M059J (cell line): ENCODE measurements at regions not wholly inside any gene's neighbourhood (a gene's known extent, or its start where the extent isn't known, plus 50 kb on each side); places are given as distances from the start of the nearest gene placed in this dataset.
A peak's percentile ranks its signal among the peaks of the same experiment; 100 is the strongest.

Source experiments
- DNase-seq: peaks from one replicate; pipeline ENCODE4 v3.0.0-alpha.2; 2012; ENCODE audit warnings: low read depth

DNA sequence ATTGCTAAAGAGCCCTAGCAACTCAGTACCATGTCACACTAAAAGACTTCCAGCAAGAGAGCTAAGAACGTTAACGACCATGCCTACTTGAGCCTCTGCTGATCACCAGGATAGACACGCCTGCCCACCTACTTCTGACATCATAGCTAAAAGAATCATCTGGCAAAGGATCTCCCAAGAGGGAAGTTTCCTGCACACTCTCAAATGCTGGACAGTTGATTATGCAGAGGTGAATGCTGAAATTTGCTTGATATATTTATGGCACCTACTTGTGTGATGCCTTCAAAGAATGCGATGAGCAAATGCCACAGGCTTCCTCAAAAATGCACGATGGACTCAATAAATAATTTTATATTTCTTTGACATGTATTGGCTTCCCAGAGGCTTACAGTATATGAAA is 113.6 kb downstream of the GALC start:
- no peak for DNase-seq

DNA sequence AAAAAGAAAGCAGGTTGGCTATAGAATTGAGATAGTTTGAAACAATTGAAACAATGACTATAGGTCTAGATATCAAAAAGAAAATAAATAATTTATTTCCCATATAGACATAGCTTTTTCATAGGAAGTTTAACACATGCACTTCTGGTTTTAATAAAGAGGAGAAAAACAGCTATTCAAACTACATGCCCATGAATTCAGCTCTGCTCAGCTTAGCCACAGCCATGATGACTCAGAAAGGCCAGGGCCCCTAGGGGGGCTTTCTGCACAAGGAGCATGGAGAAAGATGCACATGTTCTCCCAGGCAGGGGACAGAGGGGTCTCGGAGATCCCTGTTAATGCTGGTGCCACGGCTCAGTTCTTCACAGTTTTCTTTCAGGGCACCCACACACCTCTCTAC is 114.0 kb downstream of the GALC start:
- DNase-seq: no peak

DNA sequence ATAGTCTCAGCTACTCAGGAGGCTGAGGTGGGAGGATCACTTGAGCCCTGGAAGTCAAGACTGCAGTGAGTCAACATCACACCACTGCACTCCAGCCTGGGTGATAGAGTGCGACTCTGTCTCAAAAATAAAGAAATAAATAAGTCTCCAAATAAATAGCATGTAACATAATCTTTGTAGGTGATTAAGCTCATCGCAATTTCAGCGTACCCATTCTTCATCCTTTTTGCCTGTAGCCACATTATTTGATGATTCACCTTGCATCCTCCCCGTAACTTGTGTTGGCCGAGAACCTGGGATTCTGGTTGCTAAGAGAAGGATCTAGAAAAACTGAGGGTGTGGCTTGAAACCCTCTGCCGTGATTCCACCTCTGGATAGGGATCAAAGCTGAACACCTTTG is 115.1 kb downstream of the GALC start:
- peak; percentile 52 for DNase-seq

DNA sequence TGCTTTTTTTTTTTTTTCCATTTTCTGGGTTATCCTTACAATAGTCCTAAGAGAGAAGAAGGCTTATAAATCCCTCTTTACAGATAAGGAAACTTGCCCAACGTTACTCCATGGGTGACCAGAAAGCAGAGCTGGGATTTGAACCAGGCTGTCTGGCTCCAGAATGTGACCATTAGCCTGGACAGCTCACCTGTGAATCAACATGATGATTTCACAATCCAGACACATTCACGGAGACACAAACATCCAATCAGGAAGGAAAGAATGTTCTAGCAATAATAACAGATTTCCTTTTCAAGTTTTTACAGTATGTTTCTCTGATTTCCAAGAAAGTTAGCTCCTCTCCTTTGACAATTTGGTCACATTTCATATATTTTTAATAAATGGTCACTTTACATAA is 118.3 kb downstream of the GALC start:
- no peak for DNase-seq

DNA sequence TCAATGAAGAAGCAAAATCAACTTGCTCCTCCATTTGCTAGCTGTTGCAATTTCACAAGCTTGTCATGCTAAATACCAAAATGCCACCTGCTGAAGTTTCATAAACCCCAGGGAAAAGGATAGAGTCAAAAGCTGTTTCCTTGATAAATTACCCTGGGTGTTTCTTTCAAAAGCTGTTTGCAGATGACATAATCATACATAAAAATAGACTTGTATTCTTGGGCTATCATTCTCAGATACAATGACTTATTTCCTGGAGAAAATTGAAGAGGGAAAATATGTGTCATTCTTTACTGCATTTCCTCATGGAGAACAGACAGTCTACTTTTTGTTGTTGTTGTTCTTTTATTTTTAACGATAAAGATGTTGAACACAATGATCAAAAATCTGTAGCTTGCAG is 119.2 kb downstream of the GALC start:
- DNase-seq: no peak

DNA sequence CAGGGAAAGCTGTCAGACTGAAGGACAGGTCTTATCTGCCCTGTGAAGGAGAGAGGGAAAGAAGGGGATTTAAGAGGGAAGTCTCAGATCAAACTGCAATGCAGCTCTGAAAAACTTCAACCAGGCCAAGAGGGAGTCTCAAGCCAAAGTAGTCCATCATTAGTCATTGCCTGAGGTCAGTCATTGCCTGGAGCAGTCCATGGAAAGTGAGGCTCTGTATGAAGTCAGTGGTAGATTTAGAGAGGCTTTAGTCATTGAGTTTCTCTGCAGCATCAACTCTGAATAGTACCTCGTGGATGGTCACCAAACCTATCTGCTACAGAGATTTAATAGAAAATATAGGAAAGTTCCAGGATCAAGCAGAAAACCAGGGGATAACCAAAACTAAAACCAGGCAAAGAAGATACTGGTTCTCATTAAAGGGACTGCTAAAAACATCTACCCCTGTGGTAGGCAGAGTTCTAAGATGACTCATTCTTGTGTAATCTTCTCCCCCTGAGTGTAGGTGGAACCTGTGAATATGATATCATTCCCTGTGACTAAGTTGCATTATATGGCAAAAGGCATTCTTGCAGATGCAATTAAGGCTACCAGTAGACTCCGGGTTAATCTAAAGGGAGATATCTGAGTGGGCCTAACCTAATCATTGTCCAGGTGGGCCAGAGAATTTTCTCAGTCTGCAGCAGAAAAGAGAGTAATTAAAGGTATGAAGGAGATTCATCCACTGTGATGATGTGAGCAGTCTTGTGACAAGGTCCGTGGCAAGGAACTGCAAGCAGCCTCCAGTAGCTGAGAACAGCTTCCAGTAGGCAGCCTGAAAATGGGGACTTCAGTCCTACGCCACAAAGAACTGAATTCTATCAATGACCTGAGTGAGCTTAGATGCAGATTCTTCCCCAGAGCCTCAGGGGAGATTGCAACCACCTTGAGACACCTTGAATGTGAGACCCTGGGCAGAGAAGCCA is 123.1 kb downstream of the GALC start:
- peak; percentile 48 for DNase-seq

DNA sequence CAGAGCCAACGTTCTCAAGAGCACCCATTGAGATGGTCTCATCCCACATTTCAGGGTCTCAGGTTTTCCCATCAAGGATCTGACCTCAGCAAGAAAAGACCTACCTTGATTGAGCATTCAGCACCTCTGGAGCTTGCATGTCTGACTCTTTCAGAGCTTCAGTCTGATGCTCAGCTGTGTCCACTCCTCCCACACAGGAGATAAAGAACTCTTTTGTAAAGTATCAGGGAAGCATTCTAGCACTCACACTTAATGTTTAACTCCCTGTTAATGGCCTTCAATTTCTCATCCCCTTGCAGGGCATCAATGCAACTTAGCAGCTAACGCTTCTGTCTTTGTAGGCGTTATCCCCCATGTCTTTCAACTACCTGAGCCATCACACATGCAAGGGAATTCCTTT is 124.1 kb downstream of the GALC start:
- no peak for DNase-seq

DNA sequence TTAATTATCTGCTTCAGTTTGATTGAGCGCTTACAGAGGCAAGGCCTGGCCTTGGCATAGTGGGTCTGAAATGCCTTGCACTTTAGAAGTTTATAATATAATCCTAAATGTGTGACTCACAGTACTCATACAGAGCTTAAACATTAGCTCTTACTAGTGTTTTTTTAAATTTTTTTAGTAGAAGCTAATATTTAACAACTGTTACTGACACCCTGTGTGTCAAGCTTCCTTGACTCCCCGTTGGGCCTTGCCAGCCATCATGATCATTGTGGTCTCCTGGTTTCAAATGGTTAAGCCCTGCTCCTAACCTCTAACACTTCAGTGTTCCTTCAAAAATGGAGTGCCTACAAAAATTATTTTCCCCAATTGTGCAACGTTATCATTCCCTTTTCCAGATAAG is 126.9 kb downstream of the GALC start:
- no peak for DNase-seq

DNA sequence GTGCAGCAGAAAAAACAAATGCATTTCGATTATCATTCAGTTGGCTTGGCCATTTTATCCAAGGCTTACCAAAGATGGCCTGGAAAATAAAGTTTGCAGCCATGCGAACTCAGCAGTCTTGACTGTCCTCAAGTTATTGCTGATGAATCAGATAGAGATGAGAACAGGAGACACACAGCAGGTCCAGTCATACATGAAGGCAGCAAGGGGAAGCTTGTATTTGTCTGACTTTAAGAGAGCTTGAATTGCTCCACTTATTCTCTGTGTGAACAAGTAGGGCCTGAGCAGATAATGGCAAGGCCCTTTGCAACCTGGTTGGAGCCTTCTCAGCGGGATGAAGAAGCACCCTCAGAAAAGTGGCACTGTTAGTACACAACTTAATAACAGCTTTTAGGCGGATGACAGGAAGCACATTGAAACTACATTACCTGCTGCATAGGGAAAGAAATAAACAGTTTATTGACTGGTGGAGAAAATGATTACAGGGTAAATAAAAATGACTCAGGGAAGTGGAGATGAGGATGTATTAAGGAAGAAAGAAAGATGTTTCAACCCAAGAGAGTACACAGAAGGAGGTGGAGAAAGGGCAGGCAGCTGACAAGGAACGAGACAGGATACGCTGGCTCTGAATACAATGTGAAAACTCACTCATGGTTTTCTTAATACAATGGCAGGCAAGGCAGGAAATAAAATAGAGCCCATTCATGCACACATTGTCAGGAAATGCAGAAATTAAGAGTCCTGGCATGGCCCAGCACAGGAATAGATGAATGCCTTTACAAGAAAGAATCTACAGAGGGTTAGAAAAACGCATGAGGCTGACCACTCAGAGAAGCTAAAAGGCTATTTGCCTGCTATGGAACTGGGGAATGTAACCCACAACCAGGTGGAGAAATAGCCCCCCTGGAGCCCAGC is 128.4 kb downstream of the GALC start:
- no peak for DNase-seq

DNA sequence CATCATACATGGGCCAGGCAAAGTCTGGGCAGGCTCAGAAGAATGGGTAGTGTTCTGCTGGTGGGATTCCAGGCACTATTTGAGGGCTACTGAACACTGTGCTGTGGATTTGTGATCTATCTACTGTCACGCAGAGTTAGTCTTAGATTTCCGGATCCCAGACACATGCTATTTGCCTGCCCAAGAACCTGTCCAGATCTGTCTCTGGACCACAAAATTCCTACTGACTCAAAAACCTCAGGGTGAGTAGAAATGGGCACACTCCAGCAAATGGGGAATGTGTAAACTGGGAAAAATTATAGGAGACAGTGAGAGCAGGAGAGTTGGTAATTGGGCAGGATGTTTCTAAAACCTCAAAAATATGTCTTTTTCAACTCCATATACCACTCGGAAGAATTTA is 129.9 kb downstream of the GALC start:
- no peak for DNase-seq

DNA sequence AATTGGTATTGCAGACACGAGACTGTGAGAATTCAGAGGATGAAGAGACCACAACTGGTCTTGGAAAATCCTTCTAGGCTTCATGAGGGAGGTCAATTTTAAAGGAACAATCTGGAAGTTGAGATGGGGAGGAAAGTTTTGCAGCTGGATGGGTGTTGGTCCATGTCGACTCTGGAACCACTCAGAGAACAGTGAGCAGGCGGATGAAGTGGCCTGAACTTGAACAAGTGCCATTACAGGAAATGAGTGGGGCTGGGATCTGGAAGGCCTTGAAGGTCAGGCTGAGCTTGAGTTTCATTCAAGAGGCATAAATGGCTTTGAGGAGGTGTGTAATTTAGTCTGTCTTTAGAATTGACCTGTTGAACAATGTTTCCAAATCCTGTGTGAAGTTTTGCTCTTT is 140.9 kb downstream of the GALC start:
- no peak for DNase-seq

DNA sequence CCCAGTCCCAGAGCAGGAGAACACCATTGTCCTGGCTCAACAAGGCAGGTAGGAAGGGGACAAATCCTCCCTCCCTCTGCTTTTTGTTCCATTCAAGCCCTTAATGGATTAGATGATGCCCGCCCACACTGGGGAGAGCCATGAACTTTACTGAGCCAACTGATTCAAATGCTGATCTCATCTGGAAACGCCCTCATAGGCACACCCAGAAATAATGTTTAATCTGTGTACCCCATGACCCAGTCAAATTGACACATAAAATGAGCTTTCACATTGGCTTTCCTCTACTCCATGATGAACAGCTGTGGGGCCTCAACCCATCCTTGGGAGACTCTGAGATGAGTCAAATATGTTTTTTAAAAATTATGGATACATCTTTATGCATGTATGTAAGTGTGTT is 141.8 kb downstream of the GALC start:
- no peak for DNase-seq

DNA sequence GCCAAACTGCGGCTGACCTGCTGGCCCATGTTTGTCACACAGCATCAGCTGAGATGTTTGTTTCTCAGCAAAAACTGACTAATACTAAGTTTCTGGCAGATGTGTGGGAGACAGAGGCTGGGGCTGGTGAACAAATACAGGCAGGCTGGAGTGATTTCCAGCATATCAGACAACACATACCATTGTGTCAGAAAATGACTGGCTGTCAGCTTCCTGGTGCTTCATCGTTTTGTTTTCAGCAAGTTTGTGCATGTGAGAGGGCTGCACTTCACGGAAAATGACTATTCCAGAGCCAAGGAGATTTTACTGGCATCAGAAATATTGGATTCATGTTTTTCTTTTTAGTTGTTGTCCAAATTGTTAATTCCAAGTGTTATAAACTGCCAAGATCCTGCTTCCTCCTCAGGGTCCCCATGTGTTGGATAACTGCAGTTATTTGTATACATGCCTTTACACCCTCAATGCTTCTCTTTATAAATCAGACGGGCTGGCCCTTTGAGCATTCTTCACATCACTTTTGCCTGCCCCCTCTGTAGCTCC is 145.7 kb downstream of the GALC start:
- DNase-seq: no peak

DNA sequence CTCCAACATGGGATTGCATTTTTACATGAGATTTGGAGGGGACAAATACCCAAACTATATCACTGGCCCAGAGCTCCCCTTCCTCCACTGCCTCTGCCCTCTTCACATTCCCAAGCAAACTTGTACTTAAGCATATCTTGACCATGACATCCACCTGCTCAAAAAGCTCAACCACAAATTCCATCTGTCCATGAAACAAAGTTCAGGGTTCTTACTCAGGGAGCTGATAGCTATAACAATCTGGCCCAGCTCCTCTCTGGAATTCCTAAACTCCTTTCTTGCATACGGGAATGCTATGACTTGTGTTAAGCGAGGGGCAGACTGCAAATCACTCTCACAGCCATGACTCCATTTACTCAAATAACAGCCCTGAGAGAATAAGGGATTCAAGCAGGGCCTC is 152.1 kb downstream of the GALC start:
- no peak for DNase-seq

DNA sequence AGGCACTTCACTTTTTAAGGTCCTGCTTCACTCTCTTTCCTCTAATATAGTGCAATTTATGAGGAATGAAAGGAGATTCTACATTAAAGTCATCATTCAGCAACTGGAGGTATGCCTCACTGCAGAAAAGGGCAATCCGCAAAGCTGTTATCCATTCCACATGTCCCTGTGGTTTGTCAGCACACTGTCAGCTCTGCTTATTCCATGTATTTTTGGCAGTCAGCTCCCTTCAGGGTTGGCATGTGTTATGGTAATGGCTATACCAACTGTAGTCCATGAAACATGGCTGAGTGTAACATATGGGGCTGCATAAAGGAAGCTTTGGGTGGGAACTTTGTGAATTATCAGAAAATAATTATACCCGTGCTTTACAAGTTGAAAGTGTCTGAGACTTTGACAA is 154.1 kb downstream of the GALC start:
- DNase-seq: no peak

DNA sequence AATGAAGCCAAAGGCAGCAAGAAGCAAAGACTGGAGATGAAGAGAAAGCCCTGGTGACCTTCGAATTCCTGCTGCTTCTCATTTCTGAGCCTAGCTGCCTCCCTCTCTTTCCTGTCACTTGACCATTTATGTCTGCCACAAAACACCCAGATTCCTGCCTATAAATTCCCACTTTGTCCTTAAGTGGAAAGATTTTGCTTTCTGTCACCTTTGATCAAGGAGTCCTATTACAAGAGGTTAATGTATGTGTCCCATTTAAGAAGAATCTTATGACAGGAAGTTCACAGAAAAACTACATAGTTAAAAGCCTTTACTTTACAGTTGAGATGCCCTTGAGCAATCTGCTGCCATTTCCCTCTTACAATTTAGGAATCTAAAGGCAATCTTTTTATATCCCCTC is 155.7 kb downstream of the GALC start:
- no peak for DNase-seq

DNA sequence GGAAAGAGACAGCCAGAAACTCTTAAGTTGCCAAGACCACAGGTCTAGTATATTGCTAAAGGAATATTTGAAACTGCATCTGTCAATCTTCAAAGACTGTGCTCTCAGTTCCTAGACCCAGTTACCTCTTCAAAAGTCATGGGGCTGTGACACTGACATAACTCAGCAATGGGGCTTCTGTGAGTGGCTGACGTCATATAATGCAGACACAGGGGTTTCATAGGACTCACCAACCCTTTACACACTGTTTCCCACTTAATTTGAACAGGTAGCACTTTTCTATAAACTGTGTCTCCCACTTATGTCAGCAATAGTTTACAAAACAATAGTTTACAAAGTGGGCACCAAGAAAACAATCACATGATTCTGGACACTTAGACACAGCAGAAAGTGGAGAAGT is 158.4 kb downstream of the GALC start:
- no peak for DNase-seq

DNA sequence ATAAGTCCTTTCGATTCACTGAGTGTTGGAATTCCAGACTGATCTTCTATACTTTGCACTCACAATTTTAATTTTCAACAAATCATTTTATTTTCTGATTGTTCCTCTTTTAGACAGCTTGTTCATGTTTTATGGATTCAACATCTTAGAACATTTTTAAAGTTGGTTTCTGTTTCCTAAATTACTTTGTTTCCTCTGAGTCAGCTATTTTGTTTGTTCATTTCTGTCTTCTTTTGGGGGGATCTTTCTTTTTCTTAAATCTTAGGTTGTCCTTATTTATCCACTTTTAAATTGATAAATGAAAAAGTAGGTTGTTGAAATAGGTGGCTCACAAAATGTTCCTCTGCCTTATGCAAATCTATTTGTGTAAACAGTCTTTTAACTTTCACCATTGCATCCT is 160.0 kb downstream of the GALC start:
- no peak for DNase-seq

DNA sequence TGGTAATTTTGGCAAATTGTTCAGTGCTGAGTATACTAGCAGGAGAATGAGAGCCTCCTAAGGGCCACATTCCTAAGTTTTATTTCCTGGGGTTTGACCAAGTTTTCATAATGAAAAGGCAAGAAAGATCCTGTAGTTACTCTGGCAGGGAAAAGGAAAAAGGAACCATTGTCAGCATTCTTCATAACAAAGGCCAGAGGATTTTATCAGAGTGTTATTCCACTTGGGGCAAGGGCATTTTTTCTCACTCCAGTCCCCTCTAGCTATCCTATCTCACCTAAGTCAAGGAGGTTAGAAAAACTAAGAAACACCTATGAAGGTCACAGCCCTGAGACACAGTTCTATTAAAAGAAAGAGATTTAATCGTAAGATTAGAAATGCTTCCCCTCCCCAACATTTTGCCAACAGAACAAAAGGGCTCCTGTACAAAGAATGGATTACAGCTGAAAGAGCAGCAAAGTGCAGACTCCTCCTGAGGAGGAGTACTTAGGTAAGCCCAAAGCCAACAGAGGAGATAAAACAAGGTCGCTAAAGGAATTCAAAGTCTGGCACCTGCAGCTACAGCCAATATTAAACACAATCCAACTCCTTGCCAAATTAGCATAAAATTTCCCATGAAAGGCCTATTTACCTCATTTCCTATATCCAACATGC is 162.4 kb downstream of the GALC start:
- no peak for DNase-seq

DNA sequence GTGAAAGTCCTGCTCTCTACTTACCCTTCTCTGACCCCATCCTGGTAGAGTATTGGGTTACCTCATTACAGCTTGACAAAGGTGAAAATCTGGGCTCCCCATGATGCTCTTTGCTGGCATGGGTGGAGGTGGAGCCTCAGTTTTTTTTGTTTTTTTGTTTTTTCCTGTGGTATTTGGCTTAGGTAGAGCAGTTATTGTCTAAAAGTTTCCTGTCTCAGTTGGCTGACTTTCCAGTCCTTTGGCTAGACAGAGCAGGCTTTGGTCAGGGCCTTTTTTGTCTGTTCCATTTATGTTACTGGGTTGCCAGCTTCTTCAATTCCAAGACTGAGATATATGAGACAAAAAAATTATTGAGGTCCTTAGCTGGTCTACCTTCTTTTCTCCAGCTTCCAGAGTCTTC is 163.4 kb downstream of the GALC start:
- DNase-seq: no peak

DNA sequence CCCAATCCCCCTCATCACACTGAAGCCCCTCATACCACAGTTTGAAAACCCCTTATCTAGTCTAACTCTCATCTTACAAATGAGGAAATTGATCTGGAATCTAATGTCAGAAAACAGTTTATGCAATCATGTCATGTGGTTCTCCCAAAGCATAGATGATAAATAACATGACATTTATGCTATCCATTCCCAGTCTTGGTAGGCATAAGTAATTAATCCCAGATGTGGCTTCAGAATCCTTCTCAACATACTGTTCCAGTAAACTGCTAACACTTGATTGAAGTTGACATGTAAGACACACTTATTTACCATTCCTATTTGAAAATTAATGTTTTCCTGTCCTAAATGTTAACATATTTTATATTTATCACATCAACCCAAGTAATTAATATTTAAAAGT is 168.7 kb downstream of the GALC start:
- no peak for DNase-seq

DNA sequence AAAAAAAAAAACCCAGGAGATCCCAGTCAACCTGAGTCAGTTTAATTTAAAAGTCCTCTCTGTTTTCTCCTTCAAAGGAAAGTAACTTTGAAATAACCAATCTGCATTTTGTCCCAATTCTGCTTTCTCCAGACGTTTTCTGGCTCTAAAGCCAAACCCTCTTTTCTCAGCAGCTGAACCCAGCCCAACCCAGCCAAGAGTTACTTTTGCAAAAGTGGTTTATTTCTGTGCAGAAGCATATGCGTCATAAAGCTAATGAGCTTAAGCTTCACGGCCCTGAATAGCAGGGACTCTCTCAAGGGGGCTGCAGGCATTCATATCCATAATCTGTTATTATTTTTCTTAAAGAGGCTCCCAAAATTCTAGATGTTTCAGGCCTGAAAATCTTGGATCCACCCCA is 176.6 kb downstream of the GALC start:
- no peak for DNase-seq
